NOMO-1 treated with dmso at 0.1 percent for 144 hours (cell line): ENCODE measurements at regions not wholly inside any gene's neighbourhood (a gene's known extent, or its start where the extent isn't known, plus 50 kb on each side); places are given as distances from the start of the nearest gene placed in this dataset.

Experiments
- DNase-seq: peaks from one replicate; lab custom pipeline; 2025; ENCODE audit not compliant: unreplicated experiment; lab: John Stamatoyannopoulos, UW

DNA sequence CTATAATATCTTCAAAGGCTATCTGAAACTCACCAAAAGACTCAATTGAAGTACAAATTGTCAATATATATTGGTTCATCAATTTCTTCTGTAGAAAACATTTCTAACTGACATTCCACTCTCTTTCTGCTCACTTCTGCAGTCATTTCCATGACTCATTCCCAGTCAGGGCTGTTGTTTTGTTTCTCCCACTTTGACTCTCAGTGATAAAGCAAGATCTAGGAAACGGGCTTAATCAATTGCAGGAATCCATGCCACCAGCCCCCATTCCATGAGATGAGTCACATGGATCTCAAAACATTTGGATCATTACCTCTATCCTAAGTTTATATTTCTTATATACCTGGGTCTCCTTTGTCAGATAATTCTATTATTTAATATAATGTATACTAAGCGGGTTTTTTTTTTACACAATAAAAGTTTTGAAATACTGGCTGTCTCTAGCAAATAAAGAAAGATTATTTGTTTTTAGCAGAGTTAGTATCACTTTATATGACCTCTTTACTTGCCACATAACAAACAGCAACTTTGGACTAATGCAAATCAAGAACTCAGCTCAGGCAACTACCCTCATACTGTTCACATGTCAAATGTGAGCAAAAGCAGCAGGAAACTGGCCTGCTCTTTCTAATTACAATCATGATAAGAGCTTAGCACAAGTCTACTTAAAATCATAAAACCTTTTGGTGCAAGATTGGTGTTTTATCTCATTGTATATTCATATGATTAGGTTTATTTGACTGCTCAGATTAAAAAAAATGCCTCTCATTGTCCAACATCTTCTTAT is 251.1 kb upstream of the PIK3C3 start:
- DNase-seq = no peak

DNA sequence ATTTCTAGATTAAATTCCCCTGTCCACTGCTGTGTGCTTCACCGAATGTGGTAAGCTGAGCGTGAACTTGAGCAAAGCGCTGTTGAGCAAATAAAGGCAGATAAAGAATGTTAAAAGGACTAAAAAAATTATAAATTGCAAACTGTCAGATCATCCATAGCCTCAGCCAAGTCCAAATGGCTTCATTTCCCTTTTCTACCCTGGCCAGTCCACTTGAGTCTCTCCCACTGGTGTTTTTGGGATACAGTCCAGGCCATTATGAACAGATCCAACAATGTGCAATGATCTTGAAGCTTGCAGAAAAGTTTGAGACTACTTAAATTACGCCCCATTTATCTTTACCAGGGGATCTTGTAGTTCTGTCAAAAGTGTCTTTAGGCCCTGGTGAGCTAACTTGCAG is 254.6 kb upstream of the PIK3C3 start:
- DNase-seq = no peak

DNA sequence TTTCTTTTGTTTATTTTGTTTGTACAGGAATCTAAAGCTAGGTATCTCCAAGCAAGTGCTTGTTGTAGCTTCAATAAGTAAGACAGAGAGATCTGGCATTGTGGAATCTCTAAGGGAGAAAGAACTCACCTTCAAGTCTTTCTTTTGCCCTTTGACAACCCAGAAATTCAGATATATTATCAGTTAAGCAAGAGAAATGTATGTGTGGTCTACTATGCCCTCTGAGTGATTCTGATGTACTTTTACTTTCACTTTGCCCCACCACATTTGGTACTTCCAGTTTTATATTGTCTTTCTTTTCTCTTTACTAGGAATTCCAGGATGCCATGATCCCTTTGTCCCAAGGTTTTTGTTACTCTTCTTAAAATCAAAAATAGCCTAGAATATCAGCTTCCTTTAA is 259.6 kb upstream of the PIK3C3 start:
- no peak for DNase-seq

DNA sequence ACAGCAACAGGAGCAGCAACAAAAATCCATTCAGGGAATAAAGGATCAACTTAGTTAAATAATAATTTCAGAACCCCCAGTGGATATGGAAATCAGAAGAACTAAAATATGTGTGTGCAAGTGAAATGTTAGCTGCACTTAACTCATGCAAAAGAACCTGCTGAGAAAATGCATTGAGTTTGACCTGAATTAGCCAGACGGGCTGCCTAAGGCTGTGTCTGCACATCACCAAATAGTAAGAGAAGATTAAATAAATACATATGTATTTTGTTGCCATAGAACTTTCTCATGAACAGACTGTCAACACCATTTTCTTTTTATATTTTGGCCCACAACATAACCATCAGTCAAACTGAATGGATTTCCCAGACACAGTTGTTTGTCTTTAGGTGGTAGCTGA is 262.0 kb upstream of the PIK3C3 start:
- DNase-seq = no peak

DNA sequence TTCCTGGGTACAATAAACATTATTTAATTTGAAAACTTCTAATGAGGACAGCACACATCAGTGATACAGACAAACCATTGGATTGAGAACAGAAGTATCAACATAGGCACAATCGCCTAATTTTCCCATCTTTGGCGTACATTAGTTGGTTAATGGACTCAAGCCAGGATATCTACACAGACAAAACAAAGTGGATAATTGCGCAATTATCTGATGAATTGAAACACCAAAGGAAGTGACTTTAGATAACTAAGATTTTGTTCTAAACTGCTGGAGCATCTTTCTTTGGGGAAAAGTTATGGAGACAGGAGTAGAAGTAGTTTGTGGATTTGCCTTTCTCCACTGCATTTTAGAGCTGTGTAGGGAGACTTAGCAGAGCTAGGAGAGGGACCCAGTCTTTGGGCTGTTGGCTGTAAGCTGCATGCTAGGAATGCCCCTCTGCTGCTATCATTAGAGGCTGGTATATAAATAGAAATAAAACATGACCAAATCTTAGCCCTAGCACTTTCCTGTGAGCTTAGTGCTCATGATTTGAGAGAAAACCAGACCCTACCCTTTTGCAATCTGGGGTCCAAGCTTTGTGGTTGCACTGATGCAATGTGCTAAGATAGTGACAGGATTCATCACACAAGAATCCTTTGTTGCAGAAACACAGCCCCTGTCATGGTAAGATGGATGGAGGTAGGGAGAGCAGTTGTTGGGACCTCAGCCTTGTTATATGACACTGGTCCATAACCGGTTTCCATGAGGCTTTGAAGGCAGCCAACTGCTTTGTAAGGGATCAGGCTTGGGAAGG is 264.5 kb upstream of the PIK3C3 start:
- DNase-seq = no peak

DNA sequence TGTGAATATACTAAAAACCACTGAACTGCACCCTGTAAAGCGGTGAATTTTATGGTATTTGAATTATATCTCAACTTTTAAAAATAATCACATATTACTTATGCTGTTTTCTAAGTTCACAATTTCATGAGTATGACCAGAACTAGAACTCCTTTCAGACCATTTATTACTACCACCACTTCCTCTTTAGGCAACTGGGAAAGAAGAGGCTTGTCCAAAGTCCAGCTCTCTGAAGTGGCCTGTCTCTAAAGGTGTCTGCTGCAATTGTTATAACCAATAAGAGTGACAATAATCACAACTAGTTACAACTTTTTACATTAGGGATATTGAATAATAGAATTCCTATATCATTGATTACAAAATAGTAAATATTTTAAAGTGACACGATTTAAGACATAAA is 267.9 kb upstream of the PIK3C3 start:
- DNase-seq = no peak

DNA sequence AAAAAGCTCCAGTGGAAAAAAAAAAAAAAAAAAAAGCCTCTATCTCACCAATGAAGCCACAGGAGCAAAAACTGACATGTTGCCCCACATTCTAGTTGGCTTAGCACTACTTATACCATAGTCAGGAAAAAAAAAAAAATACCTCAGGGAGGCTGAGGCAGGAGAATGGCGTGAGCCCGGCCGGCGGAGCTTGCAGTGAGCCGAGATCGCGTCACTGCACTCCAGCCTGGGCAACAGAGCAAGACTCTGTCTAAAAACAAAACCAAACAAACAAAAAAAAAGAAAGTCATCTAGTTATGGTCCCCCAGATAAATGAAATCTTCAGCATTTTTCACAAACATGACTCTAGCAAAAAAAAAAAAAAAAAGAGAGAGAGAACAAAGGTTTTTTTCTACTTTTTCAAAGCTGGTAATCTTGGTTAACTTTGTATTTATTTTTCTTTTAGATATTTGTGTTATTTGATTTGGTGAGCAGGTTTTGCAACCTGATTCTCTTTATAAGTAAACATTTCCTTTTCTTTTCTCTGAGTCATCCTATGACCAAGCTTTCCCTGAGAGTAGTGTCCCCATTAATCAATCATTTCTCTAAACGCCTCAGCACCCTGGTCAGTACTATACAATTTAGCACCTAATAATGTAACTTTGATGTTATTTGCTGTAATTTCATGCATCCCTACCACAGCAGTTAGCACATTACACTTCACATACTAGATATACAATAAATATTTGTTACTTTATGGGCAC is 273.7 kb upstream of the PIK3C3 start:
- no peak for DNase-seq

DNA sequence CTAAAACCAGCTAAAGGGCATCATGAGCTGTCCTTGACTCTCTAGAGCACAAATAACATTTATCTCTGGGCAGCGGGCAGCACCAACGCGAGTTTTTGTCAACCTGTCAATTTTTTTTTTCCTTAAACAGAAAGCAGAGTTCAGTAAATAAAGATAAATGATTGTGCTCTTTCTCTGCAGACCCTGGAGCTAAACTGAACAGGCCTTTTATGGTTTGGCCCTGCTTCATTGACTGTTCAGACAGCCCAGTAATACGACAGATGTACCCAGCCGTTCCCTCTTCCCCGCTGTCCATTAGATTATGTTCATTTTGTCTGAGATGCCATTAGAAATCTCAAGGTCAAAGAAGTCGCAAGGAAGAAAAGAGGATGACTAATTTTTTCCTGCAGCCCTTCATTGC is 280.5 kb upstream of the PIK3C3 start:
- DNase-seq = no peak

DNA sequence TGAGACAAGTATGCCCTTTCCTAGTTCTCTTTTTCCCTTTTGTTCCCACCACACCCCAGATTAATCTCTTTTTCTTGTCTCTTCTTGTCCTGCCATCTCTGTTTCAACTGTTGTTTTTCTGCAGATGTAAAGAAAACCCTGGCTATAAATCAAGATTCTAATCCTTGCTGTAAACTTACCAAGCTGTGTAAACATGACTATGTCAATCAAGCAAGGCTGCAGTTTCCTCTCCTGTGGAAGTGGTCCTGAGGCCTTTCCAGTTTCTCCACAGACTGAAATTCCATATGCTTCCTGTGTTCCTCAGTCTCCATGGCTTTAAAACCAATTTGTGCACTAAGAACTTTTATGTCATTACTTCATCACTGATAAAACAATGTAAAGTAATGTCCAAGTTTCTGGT is 288.8 kb upstream of the PIK3C3 start:
- DNase-seq = no peak

DNA sequence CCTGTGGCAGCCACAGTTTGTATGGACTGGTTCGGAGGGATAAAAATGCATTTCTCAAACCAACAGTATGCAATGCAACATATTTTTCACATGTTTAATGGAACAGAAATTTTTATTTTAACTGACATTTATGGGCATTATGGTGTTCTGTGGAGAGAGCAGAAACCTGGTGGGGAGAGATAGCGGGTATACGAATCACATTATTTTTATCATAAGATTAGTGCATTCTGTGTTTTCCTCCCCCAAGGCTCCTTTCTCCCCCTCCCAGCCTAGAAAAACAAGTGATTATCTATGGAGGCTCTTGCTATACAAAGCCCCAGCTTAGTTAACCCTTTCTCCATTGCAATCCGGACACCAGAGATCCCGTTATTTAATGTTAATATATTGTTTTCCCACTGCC is 289.8 kb upstream of the PIK3C3 start:
- no peak for DNase-seq

DNA sequence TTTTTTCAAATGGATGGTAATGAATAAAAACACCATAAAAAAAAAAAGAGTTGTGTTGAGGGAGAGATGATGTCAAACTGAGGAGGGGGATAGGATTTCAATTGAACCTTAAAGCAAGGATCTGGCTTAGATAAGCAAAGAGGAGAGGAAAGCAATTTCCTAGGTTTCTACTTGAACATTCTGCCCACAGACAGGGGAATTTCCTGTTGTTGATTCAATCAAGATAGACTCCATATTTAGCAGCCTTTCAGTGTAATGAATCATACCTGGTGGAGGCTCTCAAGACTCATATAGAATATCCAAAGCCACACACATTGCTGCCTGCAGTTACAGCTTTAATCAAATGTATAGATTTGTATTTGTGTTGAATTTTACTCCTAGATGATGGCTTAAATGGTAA is 294.4 kb upstream of the PIK3C3 start:
- no peak for DNase-seq

DNA sequence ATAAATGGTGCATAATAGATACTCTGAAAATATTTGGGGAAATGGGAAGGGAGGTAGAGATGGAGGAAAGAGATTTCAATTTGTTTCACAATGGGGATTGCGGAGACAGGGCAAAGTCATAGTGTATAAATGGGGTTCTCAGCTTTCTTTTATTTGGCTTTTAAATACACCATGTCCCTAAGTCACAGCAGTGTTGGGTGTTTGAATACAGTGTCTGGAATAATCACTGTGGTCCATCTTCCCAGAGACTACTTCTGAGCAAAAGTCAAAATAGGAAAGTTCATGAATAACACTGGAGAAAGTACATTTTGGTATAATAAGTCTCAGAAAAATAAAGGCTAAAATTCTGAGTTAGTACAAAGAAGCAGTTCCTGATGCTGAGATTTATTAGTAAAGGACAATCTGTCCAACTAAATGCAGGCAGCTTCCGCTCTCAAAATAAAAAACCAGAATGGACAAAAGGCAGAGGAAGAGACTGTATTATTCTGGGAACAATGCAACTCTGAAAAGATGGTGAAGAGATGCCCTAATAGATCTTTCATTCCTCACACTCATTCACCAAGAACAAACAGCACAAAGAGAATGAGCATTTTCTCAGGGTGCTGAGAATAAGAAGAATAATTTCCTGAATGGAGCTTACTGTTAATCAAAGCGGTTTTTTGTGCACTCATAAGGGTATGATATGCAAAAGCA is 295.4 kb upstream of the PIK3C3 start:
- no peak for DNase-seq

DNA sequence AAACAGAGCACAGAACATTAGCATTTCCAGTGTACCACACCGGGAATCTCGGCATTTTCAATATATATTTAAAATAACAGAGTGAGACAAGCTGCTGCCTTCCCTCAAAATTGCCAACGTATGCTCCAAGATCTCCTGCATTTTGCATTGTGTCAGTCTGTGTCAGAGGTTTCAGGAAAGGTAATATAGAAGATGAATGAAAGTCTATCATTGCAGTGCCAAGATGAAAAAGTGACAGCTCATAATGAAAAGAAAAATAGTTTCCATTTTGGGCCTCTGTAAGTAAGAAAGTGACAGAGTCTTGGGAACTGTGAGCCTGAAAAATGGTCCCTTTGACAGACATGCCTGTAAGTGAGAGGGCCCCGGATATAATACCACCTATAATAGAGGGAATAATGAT is 297.8 kb upstream of the PIK3C3 start:
- no peak for DNase-seq

DNA sequence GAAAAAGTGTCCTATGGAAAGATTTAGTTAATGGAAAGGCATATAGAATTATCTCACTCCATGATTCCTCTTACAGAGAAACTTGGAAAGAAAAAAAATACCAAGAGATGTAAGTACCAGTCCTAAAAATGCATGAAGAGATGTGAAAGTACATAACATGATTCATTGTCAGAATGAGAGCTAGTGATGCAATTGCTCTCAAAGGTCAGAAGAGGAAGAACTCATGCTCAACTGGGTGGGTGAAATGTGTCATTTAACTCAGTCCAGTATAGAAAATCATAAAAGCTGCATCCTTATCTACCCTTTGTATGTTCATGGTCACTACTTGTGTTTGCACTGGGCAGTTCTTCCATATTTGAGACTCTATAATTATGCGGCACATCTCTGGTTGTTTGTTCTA is 300.0 kb upstream of the PIK3C3 start:
- DNase-seq = no peak

DNA sequence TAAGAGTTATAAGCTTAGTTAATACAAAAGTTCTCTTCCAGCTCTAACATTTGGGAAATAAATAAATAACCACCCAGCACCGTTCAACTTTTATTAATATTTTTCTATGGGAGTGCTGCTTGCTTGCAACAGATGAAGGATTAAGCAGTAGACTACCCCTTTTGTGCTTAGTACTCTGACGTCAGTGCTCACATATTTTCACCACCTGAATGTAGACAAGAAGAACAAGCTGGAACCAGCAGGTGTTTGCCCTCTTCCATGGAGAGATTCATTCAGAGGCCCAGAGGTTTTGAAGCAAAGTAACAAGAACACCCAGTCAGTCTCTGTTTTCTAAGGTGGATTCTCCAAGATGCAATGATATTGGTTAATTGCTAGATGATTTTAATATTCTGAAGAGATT is 307.1 kb upstream of the PIK3C3 start:
- no peak for DNase-seq

DNA sequence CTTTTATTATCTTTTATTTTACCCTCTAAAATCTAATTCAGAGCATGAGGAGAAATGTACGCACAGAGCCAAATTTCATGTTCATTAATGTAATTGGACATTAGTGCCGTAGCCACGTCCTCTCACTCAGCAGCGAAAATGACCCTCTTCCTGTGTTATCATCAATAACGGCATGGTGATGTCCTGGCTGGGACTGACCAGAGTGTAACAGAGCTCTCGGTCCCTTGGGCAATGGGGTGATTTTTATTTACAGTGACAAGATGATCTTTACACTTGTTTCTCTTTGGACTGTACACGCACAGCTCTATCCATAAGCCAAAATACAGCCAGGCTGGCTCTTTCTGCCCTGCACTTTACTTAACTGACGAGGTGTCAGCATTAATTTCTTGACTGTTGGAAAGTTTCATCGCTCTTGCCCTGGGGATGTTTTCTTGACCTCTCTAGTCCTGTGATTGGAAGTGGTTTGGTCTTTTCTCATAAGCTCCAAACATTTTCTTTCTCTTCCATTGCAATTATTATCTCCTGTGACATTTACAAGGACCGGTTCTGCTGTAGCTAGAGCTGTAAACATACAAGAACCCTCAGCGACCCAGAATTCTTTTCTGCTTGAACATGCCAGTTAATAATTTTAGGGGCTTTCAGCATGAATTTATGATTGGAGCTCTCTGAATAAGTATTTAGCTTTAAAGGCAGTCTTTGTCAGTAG is 308.0 kb upstream of the PIK3C3 start:
- DNase-seq = no peak

DNA sequence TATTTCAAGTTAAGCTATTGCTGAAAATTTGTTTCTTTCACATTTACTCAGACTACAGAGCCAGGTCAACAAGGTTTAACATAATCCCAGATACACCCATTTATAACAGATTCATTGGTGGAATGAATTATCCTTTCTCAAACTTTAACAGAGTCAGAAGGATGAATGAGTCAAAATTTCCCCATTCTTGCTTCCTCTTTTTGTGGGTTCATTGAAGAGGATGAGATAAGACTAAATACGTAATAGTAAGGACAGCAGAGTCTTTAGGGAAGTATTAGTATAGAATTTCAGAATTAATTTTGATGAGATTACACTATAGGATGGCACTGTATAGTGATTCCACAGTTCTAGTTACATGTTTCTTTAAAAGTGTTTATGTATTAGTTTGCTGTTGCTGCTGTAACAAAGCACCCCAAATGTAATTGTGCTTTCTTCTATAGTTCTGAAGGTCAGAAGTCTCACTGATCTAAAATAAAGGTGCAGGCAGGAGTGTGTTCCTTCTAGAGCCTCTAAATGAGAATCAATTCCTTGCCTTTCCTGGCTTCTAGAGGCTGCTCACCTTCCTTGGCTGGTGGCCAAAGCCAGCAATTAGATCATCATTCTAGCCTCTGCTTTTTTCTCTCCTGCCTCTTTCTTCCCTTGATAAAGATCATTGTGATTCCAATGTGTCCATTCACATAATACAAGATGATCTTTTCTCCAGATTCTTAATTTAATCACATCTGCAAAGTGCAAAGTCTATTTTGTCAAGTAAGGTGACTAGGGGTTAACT is 309.3 kb upstream of the PIK3C3 start:
- no peak for DNase-seq

DNA sequence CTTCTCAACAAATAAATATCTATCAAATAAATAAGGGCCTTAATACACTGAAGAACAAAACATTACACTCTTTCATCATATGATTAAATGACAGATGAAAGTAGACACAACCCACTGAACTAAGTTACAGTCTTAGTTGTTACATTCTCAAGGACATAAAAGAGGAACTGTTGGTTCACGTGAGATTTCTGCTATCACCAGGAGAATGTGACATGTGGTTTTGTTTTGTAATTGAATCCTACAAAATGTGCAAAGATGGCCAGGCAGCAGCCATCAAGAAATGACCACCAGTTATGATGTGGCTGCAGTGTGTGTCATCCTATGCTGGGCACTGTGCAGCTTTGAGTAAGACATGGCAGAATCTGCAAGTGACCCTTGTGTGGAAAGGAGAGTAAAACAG is 310.6 kb upstream of the PIK3C3 start:
- DNase-seq = no peak

DNA sequence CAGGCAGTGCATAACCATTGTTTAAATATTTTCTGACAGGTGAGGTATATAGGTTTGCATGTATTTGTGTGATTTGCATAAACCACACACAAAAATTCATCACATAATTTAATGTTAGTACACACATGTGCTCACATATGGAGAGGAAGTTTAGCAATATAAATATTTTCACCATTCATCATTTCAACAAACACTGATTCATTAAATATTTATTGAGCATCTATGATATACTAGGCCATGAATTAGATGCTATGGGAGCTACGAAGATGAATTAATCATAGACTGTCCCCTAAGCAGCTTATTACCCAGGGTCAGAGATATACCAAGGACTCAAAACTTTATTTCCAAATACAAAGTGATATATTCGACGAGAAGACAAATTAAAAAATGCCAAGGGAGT is 311.6 kb upstream of the PIK3C3 start:
- DNase-seq = no peak

DNA sequence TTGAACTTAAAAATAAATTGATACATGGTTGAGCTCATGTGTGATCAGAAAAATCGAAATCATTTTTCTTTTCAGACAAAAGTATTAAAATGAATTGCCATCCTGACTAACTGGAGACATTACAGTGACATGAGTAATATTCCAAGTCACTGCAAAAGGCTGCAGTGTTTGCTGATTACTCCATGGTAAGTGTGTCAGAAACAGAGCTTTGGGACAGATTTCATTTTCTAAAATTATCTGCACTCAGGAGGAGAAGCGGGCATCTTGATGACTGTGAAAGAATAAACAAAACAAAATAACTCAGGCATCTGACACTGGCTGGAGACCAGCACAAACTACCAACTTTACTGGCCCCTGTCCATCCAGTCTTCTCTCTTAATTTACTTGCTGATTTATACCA is 312.3 kb upstream of the PIK3C3 start:
- no peak for DNase-seq
